ENCODE measurements at regions not wholly inside any gene's neighbourhood (a gene's known extent, or its start where the extent isn't known, plus 50 kb on each side); places are given as distances from the start of the nearest gene placed in this dataset.
"Not testable (repeated sequence)": the region's sequence is repeated elsewhere in the genome, so short reads cannot be mapped to it uniquely, and the experiment has no call there.

DNA sequence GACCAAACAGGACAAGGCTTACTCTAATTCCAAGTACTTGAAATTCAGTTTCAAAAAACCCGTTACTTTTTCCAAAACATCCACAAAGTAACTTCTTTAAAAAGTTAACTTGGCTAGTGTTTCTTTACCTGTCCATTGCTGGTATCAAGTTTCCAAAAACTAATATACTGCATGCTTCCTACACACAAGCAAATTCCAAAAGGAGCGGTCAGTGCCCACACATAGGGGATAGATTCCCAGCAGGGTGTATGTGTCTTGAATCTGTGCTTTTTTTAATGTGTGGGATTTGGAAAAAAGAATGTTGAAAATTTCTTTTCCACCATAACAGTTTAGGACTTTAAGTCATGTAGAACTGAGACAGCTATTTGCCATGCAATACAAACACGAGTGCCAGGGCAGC, 367.8 kb upstream of the SOX9 start:
- Mint-ChIP-seq H3K36me3 (ENCODE audit: low read depth) (no peaks in the 10 kb centered on the region), H3K27ac (no peak overlapping the region), H3K27me3 (no peaks in the 10 kb centered on the region), H3K4me3 (no peak overlapping the region), H3K9me3 (no peaks in the 10 kb centered on the region), H3K4me1 (ENCODE audit: low read depth) (no peaks in the 10 kb centered on the region)
- intact Hi-C loops (cut with micrococcal nuclease) = no loop called here

- H3K36me3 Mint-ChIP-seq (ENCODE audit: low read depth) = no peaks in the 10 kb centered on the region
- no peaks in the 10 kb centered on the region for H3K9me3 Mint-ChIP-seq
- intact Hi-C loops (cut with micrococcal nuclease) = no loop called here
- H3K27ac Mint-ChIP-seq = no peak overlapping the region
- H3K27me3 Mint-ChIP-seq = no peaks in the 10 kb centered on the region
- H3K4me1 Mint-ChIP-seq (ENCODE audit: low read depth) = no peaks in the 10 kb centered on the region
- H3K4me3 Mint-ChIP-seq = no peak overlapping the region
These were observed 363.7 kb upstream of the SOX9 start for GRCh38 chr17:71757156-71757555.

DNA sequence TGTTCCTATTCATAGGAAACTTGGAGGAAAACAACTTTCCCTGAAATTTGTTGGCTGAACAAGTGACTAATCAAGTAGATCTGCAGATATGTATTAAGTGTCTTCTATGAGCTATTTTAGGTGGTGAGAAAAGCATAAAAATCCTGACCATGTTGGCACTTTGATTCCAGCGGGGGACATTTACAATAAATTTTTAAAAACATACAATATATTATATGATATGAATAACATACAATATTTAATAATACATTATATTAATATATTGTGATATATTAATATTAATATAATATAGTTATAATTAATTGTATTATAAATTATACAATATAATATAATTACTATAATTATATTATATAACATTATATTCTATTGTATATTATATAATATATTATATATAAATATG, 362.9 kb upstream of the SOX9 start:
- no peaks in the 10 kb centered on the region for H3K27me3 Mint-ChIP-seq
- no peak overlapping the region for H3K4me3 Mint-ChIP-seq
- no peaks in the 10 kb centered on the region for H3K9me3 Mint-ChIP-seq
- no peaks in the 10 kb centered on the region for H3K4me1 Mint-ChIP-seq (ENCODE audit: low read depth)
- no peak overlapping the region for H3K27ac Mint-ChIP-seq
- H3K36me3 Mint-ChIP-seq (ENCODE audit: low read depth) = no peaks in the 10 kb centered on the region
- intact Hi-C loops (cut with micrococcal nuclease) = no loop called here

DNA sequence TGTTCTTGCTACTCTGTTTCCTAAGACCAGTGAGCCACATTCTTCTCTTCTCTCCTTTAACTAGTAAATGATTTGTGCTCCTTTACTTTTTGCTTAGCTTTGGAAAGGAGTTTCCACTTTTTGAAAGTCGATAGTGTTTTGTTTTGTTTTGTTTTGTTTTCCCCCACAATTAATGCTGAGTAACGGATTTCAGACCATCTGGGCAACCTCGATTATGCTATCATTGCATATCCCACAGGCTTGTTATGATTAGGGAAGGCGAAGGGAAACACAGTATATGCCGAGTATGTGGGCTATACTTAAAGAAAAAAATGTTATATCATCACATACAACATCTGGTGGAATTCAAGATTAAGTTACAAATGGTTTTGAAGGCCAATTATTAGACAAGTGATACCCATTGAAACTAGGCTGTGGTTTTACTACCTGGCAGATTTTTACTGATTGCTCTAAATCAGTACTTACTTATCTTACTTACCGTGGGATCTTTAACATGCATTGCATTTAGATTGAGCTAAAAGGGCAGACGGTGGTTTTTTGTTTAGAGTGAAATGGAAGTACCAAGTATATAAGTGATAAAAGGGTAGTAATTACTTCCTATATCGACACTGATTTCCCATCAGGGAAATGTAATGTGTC, 361.3 kb upstream of the SOX9 start:
- Mint-ChIP-seq H3K4me3 (no peak overlapping the region), H3K36me3 (ENCODE audit: low read depth) (no peaks in the 10 kb centered on the region), H3K27me3 (no peaks in the 10 kb centered on the region), H3K27ac (no peak overlapping the region), H3K4me1 (ENCODE audit: low read depth) (no peaks in the 10 kb centered on the region), H3K9me3 (no peaks in the 10 kb centered on the region)
- intact Hi-C loops (cut with micrococcal nuclease) = no loop called here

DNA sequence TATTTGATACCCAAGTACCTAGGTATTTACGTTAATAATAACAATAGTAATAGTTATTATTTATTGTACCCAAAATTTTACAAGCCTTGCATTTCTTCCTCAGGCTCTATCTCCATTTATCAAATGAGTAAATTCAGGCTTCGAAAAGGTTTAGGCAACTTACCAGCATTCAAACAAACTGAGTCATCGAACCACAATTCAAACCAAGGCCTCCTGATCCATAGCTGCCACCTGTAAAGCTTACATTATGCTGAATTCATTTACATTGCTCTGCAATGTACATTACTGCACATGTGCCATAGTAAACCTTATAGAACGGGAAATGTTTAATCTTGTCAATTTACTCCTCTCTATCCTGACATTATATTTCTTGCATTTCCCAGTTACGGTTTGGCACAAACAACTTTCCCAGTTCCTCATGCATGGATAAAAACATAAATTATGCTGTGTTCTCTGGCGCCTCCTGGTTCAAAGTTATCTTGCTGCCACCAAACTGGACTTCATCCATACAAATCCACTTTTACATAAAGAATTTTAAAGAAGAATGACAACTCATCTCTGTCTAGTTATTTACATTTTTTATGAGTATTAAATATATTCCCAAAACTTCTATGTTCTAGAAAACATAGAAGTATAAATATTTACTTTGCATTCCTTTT, 360.6 kb upstream of the SOX9 start:
- Mint-ChIP-seq H3K9me3 (no peaks in the 10 kb centered on the region), H3K4me1 (ENCODE audit: low read depth) (no peaks in the 10 kb centered on the region), H3K4me3 (no peak overlapping the region), H3K27ac (no peak overlapping the region), H3K27me3 (no peaks in the 10 kb centered on the region), H3K36me3 (ENCODE audit: low read depth) (no peaks in the 10 kb centered on the region)
- intact Hi-C loops (cut with micrococcal nuclease) = no loop called here

GRCh38 chr17:71762526-71762925, 358.3 kb upstream of the SOX9 start:
- Mint-ChIP-seq H3K4me1 (ENCODE audit: low read depth) (no peaks in the 10 kb centered on the region), H3K9me3 (no peaks in the 10 kb centered on the region), H3K36me3 (ENCODE audit: low read depth) (no peaks in the 10 kb centered on the region), H3K27me3 (no peaks in the 10 kb centered on the region), H3K27ac (no peak overlapping the region), H3K4me3 (no peak overlapping the region)
- intact Hi-C loops (cut with micrococcal nuclease) = no loop called here

GRCh38 chr17:71764505-71764904, 356.3 kb upstream of the SOX9 start:
- intact Hi-C loops (cut with micrococcal nuclease) = no loop called here

DNA sequence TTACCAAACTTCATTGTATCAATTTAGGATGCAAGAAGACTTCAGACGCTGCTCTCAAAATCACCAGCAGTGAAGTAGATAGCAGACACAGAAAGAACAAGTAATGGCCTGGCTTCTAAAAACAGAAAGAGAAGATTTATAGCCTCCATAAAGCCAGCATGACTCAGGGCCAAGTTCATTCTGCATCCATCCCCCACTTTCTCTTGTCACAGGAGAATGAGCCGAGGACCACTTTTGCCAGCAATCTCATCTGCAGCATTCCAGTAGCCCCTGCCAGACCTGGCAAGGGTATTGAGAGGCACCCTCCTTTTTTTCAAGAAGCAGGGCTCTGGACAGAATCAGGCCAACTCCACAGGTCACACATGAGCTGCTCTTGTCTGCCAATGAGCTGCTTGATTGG, 355.4 kb upstream of the SOX9 start:
- H3K27ac Mint-ChIP-seq = no peak overlapping the region
- H3K4me3 Mint-ChIP-seq = no peak overlapping the region
- peaks cover 5% of the 10 kb centered on the region for H3K9me3 Mint-ChIP-seq
- no peaks in the 10 kb centered on the region for H3K36me3 Mint-ChIP-seq (ENCODE audit: low read depth)
- no peaks in the 10 kb centered on the region for H3K27me3 Mint-ChIP-seq
- H3K4me1 Mint-ChIP-seq (ENCODE audit: low read depth) = no peaks in the 10 kb centered on the region
- intact Hi-C loops (cut with micrococcal nuclease) = no loop called here

More at GRCh38 chr17:71764505-71764904, 356.3 kb upstream of the SOX9 start:
- Mint-ChIP-seq H3K4me1 (ENCODE audit: low read depth) (no peaks in the 10 kb centered on the region), H3K27ac (no peak overlapping the region), H3K27me3 (no peaks in the 10 kb centered on the region), H3K4me3 (no peak overlapping the region), H3K36me3 (ENCODE audit: low read depth) (no peaks in the 10 kb centered on the region), H3K9me3 (no peaks in the 10 kb centered on the region)

DNA sequence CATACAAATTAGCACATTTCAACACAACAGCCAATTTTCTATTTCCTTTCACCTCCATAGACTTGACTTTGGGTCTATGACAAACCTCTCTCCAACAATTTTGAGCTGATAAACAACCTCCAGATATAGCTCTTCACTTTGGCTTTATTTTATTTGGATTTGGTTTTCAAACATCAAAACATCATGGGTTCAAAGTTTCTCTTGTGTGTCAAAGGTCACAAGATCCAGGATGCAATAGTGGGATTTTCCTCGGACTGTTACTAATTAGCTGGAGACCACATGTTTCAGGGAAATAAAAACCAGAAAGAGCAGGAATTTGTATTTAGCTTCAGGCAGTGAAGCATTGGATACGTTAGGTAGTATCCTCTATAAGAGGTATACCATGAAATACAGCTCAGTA, 351.0 kb upstream of the SOX9 start:
- Mint-ChIP-seq H3K9me3 (peaks cover 12% of the 10 kb centered on the region), H3K27me3 (no peaks in the 10 kb centered on the region), H3K27ac (no peak overlapping the region), H3K4me1 (ENCODE audit: low read depth) (no peaks in the 10 kb centered on the region), H3K4me3 (no peak overlapping the region), H3K36me3 (ENCODE audit: low read depth) (no peaks in the 10 kb centered on the region)
- intact Hi-C loops (cut with micrococcal nuclease) = no loop called here

DNA sequence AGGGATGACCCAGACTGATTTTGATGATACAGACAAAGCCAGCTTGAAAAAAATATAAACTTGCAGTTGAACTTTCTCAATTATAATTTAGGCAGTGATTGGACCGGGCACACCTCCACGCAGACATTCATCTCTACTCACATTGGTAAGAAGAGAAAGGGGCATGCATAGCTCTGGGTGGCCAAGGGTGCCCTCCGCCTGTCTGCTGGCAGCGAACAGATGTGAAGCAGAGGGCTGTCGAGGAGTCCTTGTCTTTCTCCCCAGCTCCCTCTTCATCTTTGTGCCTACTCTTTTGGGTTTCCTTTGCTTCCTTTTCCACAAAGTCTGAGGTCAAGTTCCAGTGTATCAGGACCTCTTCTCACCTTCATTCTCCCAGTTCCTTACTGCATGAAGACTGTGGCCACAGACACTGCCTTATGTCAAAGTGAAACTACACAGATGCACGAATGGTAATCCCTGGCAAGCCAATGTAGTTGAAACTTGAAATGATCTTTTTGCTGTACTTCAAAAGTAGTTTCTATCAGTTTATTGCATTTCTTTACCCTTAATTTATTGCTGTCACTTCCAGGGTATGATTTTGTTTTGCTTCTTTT, 343.7 kb upstream of the SOX9 start:
- Mint-ChIP-seq H3K36me3 (ENCODE audit: low read depth) (no peaks in the 10 kb centered on the region), H3K4me3 (no peak overlapping the region), H3K27ac (no peak overlapping the region), H3K9me3 (no peaks in the 10 kb centered on the region), H3K27me3 (no peaks in the 10 kb centered on the region), H3K4me1 (ENCODE audit: low read depth) (no peaks in the 10 kb centered on the region)
- intact Hi-C loops (cut with micrococcal nuclease) = no loop called here

DNA sequence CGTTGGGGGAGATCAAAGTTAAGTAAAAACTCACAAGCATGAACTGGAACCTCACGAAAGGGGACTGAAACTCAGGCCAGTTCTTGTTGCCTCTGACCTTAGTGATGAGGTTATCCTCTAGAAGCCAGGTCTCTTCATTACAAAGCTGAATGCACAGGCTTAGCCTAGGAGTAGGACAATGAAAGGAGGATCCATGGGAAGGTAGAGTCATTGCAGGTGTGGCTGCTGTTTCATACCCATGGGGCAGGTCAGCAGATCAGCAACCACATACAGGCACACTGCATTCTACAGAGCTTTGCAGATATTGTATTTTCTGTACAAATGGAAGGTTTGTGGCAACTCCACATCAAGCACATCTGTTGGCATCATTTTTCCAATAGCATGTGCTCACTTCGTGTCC, 341.3 kb upstream of the SOX9 start:
- H3K4me3 Mint-ChIP-seq = no peak overlapping the region
- H3K27me3 Mint-ChIP-seq = no peaks in the 10 kb centered on the region
- H3K36me3 Mint-ChIP-seq (ENCODE audit: low read depth) = no peaks in the 10 kb centered on the region
- intact Hi-C loops (cut with micrococcal nuclease) = no loop called here
- H3K4me1 Mint-ChIP-seq (ENCODE audit: low read depth) = no peaks in the 10 kb centered on the region
- H3K9me3 Mint-ChIP-seq = no peaks in the 10 kb centered on the region
- H3K27ac Mint-ChIP-seq = no peak overlapping the region

DNA sequence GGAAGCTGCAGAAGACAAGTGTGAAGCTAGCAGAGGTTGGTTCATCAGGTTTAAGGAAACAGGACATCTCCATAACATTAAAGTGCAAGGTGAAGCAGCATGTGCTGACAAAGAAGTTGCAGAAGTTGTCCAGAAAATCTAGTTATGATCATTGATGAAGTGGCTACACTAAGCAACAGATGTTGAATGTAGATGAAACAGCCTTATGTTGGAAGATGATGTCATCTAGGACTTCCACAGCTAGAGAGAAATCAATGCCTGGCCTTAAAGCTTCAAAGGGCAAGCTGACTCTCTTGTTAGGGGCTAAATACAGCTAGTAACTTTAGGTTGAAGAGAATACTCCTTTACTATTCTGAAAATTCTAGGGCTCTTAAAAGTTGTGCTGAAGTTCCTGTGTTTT, 340.2 kb upstream of the SOX9 start:
- no peaks in the 10 kb centered on the region for H3K4me1 Mint-ChIP-seq (ENCODE audit: low read depth)
- H3K9me3 Mint-ChIP-seq = no peaks in the 10 kb centered on the region
- H3K27ac Mint-ChIP-seq = no peak overlapping the region
- no peak overlapping the region for H3K4me3 Mint-ChIP-seq
- intact Hi-C loops (cut with micrococcal nuclease) = no loop called here
- no peaks in the 10 kb centered on the region for H3K36me3 Mint-ChIP-seq (ENCODE audit: low read depth)
- no peaks in the 10 kb centered on the region for H3K27me3 Mint-ChIP-seq

DNA sequence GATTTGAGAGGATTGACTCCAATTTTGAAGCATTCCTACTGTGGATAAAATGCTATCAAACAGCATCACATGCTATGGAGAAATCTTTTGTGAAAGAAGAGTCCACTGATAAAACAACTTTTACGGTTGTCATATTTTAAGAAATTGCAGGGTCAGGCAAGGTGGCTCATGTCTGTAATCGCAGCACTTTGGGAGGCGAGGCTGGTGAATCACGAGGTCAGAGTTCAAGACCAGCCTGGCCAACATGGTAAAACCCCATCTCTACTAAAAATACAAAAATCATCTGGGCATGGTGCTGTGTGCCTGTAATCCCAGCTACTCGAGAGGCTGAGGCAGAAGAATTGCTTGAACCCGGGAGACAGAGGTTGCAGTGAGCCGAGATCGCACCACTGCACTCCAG, 338.8 kb upstream of the SOX9 start:
- H3K4me1 Mint-ChIP-seq (ENCODE audit: low read depth); H3K36me3 Mint-ChIP-seq (ENCODE audit: low read depth); H3K27ac Mint-ChIP-seq; H3K4me3 Mint-ChIP-seq; intact Hi-C loops (cut with micrococcal nuclease); H3K9me3 Mint-ChIP-seq; H3K27me3 Mint-ChIP-seq: not testable (repeated sequence)

DNA sequence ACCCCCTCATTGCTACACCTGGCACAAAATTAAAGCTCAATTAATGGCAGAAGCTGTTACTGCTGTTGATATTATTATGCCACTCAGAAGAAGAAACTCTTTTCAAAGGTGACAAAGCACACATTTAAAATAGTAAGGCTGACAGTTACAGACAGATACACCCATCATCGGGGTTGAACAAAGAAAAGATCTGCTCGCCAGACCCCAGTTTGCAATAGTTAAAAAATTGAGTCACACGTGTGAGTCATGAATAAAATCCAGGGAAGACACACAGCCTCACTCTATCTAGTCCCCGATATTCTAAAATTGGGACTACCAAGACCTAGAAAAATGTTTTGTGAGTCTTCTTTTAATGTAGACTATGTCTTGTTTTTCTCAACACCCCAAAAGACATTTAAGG, 330.0 kb upstream of the SOX9 start:
- no peaks in the 10 kb centered on the region for H3K4me1 Mint-ChIP-seq (ENCODE audit: low read depth)
- intact Hi-C loops (cut with micrococcal nuclease) = no loop called here
- no peaks in the 10 kb centered on the region for H3K27me3 Mint-ChIP-seq
- no peaks in the 10 kb centered on the region for H3K9me3 Mint-ChIP-seq
- no peak overlapping the region for H3K27ac Mint-ChIP-seq
- H3K36me3 Mint-ChIP-seq (ENCODE audit: low read depth) = no peaks in the 10 kb centered on the region
- no peak overlapping the region for H3K4me3 Mint-ChIP-seq

DNA sequence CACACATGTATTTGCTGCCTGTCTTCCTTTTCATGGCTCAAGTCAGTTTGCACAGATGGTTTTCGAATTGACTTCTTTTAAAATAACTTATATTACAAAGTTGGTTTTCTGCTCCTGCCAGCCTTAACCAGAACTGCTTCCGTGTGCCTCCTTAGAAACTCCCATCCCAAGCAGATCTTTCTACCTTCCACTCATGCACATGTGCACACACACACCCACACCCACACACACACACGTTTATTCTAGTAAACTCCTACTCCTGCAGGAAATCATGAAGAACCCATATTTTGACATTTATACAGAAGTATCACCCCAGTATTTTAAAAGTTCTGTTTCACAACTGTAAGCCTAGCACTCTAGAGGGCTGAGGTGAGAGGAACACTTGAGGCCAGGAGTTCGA, 329.5 kb upstream of the SOX9 start:
- Mint-ChIP-seq H3K27me3 (no peaks in the 10 kb centered on the region), H3K27ac (no peak overlapping the region), H3K4me1 (ENCODE audit: low read depth) (no peaks in the 10 kb centered on the region), H3K36me3 (ENCODE audit: low read depth) (no peaks in the 10 kb centered on the region), H3K9me3 (no peaks in the 10 kb centered on the region), H3K4me3 (no peak overlapping the region)
- intact Hi-C loops (cut with micrococcal nuclease) = no loop called here

Measured in dendritic cell treated with granulocyte-macrophage colony-stimulating factor and Interleukin-4, amounts not matched to agents 40 ng/mL and 50 ng/mL, for 4 days (primary cell).